Panc1 (cell line): ENCODE measurements at regions not wholly inside any gene's neighbourhood (a gene's known extent, or its start where the extent isn't known, plus 50 kb on each side); places are given as distances from the start of the nearest gene placed in this dataset.

Source experiments
- ATAC-seq: fragments of 200-7000 bp; cut with Tn5 transposase; 2 replicates; pipeline ENCODE4 v1.9.1; 2020; ENCODE audit warnings: mild to moderate bottlenecking, moderate library complexity
- BruUV-seq: library from RNA; stranded (reverse); fragments of 400-500 nt; replicated peaks from 2 replicates; lab custom pipeline; 2021; lab: Mats Ljungman, UMichigan
- CTCF ChIA-PET: fragments of 300-600 bp; sonication (Branson Sonifier 250); formaldehyde crosslinking; loops from one replicate; lab custom pipeline; 2022; ENCODE audit warnings: antibody characterized with exemption; lab: Charles Lee
- POLR2A ChIA-PET: fragments of 300-600 bp; sonication (Branson Sonifier 250); formaldehyde crosslinking; loops from one replicate; lab custom pipeline; 2022; ENCODE audit warnings: antibody characterized with exemption; lab: Charles Lee
- DNase-seq: peaks from one replicate; pipeline ENCODE4 v3.0.0-alpha.2; 2010; ENCODE audit warnings: low read depth, low spot score
- H3K27ac ChIP-seq: 2 replicates; pipeline ENCODE4 v1.5.1; 2011; ENCODE audit warnings: mild to moderate bottlenecking, low read length, inconsistent platforms
- H3K27me3 ChIP-seq: fragments of 200-500 bp; sonication (Bioruptor generic); 2 replicates; pipeline ENCODE4 v1.6.0; 2014; ENCODE audit warnings: low read length, inconsistent platforms; ENCODE audit not compliant: control insufficient read depth, insufficient read depth
- H3K36me3 ChIP-seq: fragments of 200-500 bp; sonication (Bioruptor generic); 2 replicates; pipeline ENCODE4 v1.5.1; 2014; ENCODE audit warnings: inconsistent platforms, mild to moderate bottlenecking, low read length, moderate library complexity; ENCODE audit not compliant: control insufficient read depth, insufficient read depth
- H3K4me1 ChIP-seq: 2 replicates; pipeline ENCODE4 v1.5.1; 2011; ENCODE audit warnings: inconsistent platforms, mild to moderate bottlenecking, low read length, moderate library complexity; ENCODE audit not compliant: control insufficient read depth, insufficient read depth
- H3K4me3 ChIP-seq, 2 experiments: 2 replicates each; pipeline ENCODE4 v1.5.1; 2011 to 2012; ENCODE audit warnings: low read depth in 2 of 2, low read length in 2 of 2, mild to moderate bottlenecking in 2 of 2, inconsistent platforms in 1 of 2, moderate library complexity in 1 of 2
- H3K9me3 ChIP-seq: fragments of 200-500 bp; sonication (Bioruptor generic); 2 replicates; pipeline ENCODE4 v1.5.1; 2014; ENCODE audit warnings: low read depth, mild to moderate bottlenecking, inconsistent platforms, low read length, moderate library complexity; ENCODE audit not compliant: control insufficient read depth, insufficient read depth
- CTCF ChIP-seq: fragments of 450-650 bp; IDR thresholded peaks from 2 replicates; pipeline ENCODE4 v1.5.1; 2017; ENCODE audit warnings: mild to moderate bottlenecking
- POLR2AphosphoS5 ChIP-seq: IDR thresholded peaks from 2 replicates; pipeline ENCODE4 v1.6.1; 2012; ENCODE audit warnings: mild to moderate bottlenecking, low read depth, low read length, moderate library complexity
- REST ChIP-seq, 2 experiments: IDR thresholded peaks; 2 replicates each; pipeline ENCODE4 v1.6.1; 2011 to 2012; ENCODE audit warnings: low read depth in 2 of 2, control low read depth in 1 of 2, low read length in 1 of 2, mild to moderate bottlenecking in 1 of 2, moderate library complexity in 1 of 2; ENCODE audit not compliant: insufficient read depth in 1 of 2
- SIN3A ChIP-seq: IDR thresholded peaks from 2 replicates; pipeline ENCODE4 v1.6.1; 2012; ENCODE audit warnings: low read depth, mild to moderate bottlenecking, low read length, moderate library complexity, borderline replicate concordance; ENCODE audit not compliant: insufficient read depth
- TCF7L2 ChIP-seq: IDR thresholded peaks from 2 replicates; pipeline ENCODE4 v1.6.1; 2011; ENCODE audit warnings: mild to moderate bottlenecking, low read depth, low read length, inconsistent platforms
- in situ Hi-C: cut with HindIII; loops from 2 replicates; pipeline ENCODE4 v1.10.0; 2016; ENCODE audit warnings: low sequenced_read_pairs, low pct_unique_long_range_greater_than_20kb
- intact Hi-C: fragments of 100-400 bp; cut with micrococcal nuclease; formaldehyde crosslinking; loops from one replicate; pipeline ENCODE4 v1.10.0; 2022; ENCODE audit not compliant: unreplicated experiment

DNA sequence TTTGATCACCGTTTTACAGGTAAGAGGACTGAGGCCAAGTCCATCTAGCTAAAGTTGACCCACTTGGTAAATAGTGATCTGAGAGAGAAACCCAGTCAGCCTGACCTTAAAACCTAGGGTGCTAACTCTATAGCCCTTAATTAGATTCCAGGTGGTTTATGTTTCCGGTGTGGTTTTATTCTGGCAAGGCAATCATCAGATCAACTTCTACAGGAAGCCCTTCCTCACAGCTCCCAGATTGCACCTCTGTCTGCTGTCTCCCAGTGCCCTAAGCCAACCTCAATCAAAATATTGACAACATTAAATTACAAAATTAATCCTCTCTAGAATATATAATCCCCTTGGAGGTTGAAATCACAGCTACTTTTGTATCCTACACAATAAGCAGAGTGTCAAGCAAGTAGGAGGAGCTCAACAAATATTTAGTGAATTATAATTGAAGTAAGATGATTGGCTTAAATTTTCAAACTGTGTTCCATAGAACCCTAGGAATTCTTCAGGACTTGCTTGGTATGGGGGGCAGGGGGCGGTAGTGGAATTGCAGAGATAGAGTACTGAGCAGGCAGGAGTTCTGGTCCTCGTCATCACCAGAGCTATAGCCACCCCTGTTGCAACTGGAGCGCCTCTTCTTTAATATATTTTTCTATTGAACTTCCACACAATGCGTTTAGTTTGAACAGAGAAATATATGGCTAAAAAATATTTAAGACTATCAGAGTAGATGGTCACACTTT is 692.8 kb upstream of the LRRN3 start:
- DNase-seq, result no peak
- no peaks in the 10 kb centered on the region for H3K9me3 ChIP-seq
- no peak overlapping the region for H3K27ac ChIP-seq
- no peak for TF ChIP-seq SIN3A
- H3K36me3 ChIP-seq, result no peaks in the 10 kb centered on the region
- in situ Hi-C loops (no loop called here), intact Hi-C loops (no loop called here)
- POLR2A ChIA-PET, result no interaction called here
- CTCF ChIA-PET, result no interaction called here
- ATAC-seq, result no peak
- no TSS peak for BruUV-seq
- H3K4me1 ChIP-seq, result no peaks in the 10 kb centered on the region
- H3K27me3 ChIP-seq, result no peaks in the 10 kb centered on the region
- no peak overlapping the region for H3K4me3 ChIP-seq

DNA sequence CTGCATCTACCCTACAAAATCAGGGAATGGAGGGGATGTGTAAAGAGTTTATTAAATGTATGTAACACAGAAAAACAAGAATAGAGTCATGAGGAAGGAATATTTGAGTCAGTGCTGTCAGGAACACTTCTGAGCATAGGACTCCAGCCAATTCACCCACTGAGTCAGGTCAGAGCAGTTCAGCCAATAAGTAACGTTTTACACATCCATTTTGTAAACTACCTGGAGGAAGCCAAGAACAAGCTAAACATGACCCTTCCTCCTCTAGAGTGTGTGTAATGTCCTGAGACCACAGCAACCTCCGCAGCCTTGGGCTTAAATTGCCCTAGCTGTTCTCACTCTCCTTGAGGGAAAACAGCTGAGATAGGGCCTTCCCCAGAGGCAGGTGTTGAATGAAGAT is 691.5 kb upstream of the LRRN3 start:
- intact Hi-C loops, result no loop called here
- Histone ChIP-seq H3K27me3 (no peaks in the 10 kb centered on the region), H3K36me3 (no peaks in the 10 kb centered on the region), H3K4me3 (no peak overlapping the region), H3K27ac (no peak overlapping the region), H3K9me3 (no peaks in the 10 kb centered on the region), H3K4me1 (no peaks in the 10 kb centered on the region)
- in situ Hi-C loops, result no loop called here
- no peak for DNase-seq
- BruUV-seq, result no TSS peak
- CTCF ChIA-PET, result no interaction called here
- TF ChIP-seq CTCF (no peak), SIN3A (no peak), REST (IDR thresholded peaks at IDR 0.05; ENCODE audit: insufficient read depth in 1 of 2, low read depth in 2 of 2, low read length in 1 of 2) (no peak), TCF7L2 (no peak), POLR2AphosphoS5 (no peak)
- POLR2A ChIA-PET, result no interaction called here
- no peak for ATAC-seq

DNA sequence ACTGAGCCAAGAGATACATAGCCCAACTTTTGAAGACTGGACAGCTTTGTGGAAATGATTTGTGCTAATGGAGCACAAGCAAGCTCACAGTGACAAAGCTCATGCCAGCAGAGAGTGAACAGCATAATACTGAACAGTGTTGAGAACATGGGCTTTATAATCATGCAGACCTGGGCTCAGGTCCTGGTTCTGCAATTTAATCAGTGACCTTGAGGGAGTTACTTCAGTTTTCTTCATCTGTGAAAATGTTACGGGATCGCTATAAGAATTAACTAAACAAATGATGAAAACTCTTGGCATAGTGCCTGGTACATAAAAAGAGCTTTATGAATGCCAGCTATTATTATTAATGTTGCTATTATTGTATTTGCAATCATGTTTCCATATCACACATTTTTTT is 690.5 kb upstream of the LRRN3 start:
- TF ChIP-seq TCF7L2, result no peak
- TF ChIP-seq POLR2AphosphoS5, result no peak
- no peak for TF ChIP-seq SIN3A
- no peak for TF ChIP-seq REST (IDR thresholded peaks at IDR 0.05; ENCODE audit: insufficient read depth in 1 of 2, low read depth in 2 of 2, low read length in 1 of 2)
- TF ChIP-seq CTCF, result no peak
- Histone ChIP-seq H3K4me1 (no peaks in the 10 kb centered on the region), H3K4me3 (no peak overlapping the region), H3K36me3 (no peaks in the 10 kb centered on the region), H3K27ac (no peak overlapping the region), H3K27me3 (no peaks in the 10 kb centered on the region), H3K9me3 (no peaks in the 10 kb centered on the region)
- CTCF ChIA-PET, result no interaction called here
- intact Hi-C loops (no loop called here), in situ Hi-C loops (no loop called here)
- POLR2A ChIA-PET, result no interaction called here
- DNase-seq, result no peak
- no TSS peak for BruUV-seq
- ATAC-seq, result no peak
